H1 (cell line): ENCODE measurements at regions not wholly inside any gene's neighbourhood (a gene's known extent, or its start where the extent isn't known, plus 50 kb on each side); places are given as distances from the start of the nearest gene placed in this dataset.

Experiments
- CTCF ChIA-PET: fragments of 300-600 bp; sonication (Branson Sonifier 250); formaldehyde crosslinking; loops from one replicate; lab custom pipeline; 2021; ENCODE audit not compliant: partially characterized antibody; lab: Charles Lee
- POLR2A ChIA-PET: fragments of 300-600 bp; sonication (Branson Sonifier 250); formaldehyde crosslinking; loops from one replicate; lab custom pipeline; 2021; ENCODE audit warnings: inconsistent platforms; ENCODE audit not compliant: partially characterized antibody; lab: Charles Lee
- DNase-seq, 2 experiments: peaks; one replicate each; pipeline versions ENCODE4 v3.0.0 to v3.0.0-alpha.2; 2010 to 2022; ENCODE audit warnings: low spot score in 2 of 2, low read depth in 1 of 2, mixed read lengths in 1 of 2
- FAIRE-seq: peaks from 2 replicates; lab custom pipeline; 2011; peaks lifted over from hg19 to GRCh38; lab: Jason Lieb, UNC
- H2AFZ ChIP-seq: 2 replicates; pipeline ENCODE4 v1.8.1; 2012; ENCODE audit warnings: low read length, inconsistent platforms
- H2AK5ac ChIP-seq: 2 replicates; pipeline ENCODE4 v1.6.1; 2013; ENCODE audit warnings: low read depth, low read length
- H2BK120ac ChIP-seq: replicated peaks from 2 replicates; pipeline ENCODE3; 2013; ENCODE audit warnings: low read depth, low read length, inconsistent platforms
- H2BK12ac ChIP-seq: 2 replicates; pipeline ENCODE4 v1.6.1; 2013; ENCODE audit warnings: low read depth, low read length
- H2BK15ac ChIP-seq: 2 replicates; pipeline ENCODE4 v1.6.1; 2013; ENCODE audit warnings: low read length
- H2BK20ac ChIP-seq: 2 replicates; pipeline ENCODE4 v1.6.1; 2013; ENCODE audit warnings: low read length
- H2BK5ac ChIP-seq: 2 replicates; pipeline ENCODE4 v1.6.1; 2013; ENCODE audit warnings: low read depth, low read length
- H3K14ac ChIP-seq: 2 replicates; pipeline ENCODE4 v1.6.1; 2013; ENCODE audit warnings: inconsistent platforms; ENCODE audit not compliant: insufficient read length
- H3K18ac ChIP-seq: 2 replicates; pipeline ENCODE4 v1.6.1; 2013; ENCODE audit warnings: low read length; ENCODE audit errors: extremely low read depth
- H3K23ac ChIP-seq: 2 replicates; pipeline ENCODE4 v1.6.1; 2013; ENCODE audit warnings: inconsistent platforms; ENCODE audit not compliant: insufficient read length
- H3K23me2 ChIP-seq: 2 replicates; pipeline ENCODE4 v1.6.1; 2013; ENCODE audit warnings: low read depth, low read length
- H3K27ac ChIP-seq: 2 replicates; pipeline ENCODE4 v1.6.1; 2011; ENCODE audit warnings: low read depth, low read length, inconsistent platforms
- H3K27me3 ChIP-seq, 4 experiments: replicated peaks in 1 of 4; 1 replicate in 1 of 4; 2 replicates in 3 of 4; pipeline versions ENCODE4 v1.6.1 to v1.8.1; 2011 to 2013; ENCODE audit warnings: low read length in 3 of 4, mild to moderate bottlenecking in 3 of 4, inconsistent platforms in 2 of 4, mixed read lengths in 2 of 4, moderate library complexity in 1 of 4; ENCODE audit not compliant: control insufficient read depth in 3 of 4, insufficient read depth in 3 of 4; ENCODE audit errors: extremely low read depth in 1 of 4
- H3K36me3 ChIP-seq, 4 experiments: 2 replicates each; pipeline versions ENCODE4 v1.6.1 to v1.8.1; 2011 to 2013; ENCODE audit warnings: mild to moderate bottlenecking in 4 of 4, low read length in 3 of 4, moderate library complexity in 2 of 4, control low read depth in 1 of 4, inconsistent platforms in 1 of 4; ENCODE audit not compliant: insufficient read depth in 4 of 4, control insufficient read depth in 2 of 4
- H3K4ac ChIP-seq: replicated peaks from 2 replicates; pipeline ENCODE3; 2013; ENCODE audit warnings: low read length, low read depth, mixed read lengths, inconsistent platforms; ENCODE audit not compliant: insufficient read length
- H3K4me1 ChIP-seq, 4 experiments: replicated peaks in 1 of 4; 1 replicate in 1 of 4; 2 replicates in 3 of 4; pipeline versions ENCODE4 v1.6.1 to v1.8.1; 2011 to 2013; ENCODE audit warnings: low read length in 3 of 4, inconsistent platforms in 2 of 4, mixed read lengths in 1 of 4; ENCODE audit not compliant: insufficient read depth in 4 of 4, control insufficient read depth in 3 of 4
- H3K4me2 ChIP-seq, 2 experiments: 2 replicates each; pipeline versions ENCODE4 v1.6.1 to v1.8.1; 2011 to 2013; ENCODE audit warnings: low read depth in 2 of 2, low read length in 2 of 2, control low read depth in 1 of 2, inconsistent platforms in 1 of 2, mild to moderate bottlenecking in 1 of 2; ENCODE audit not compliant: insufficient read depth in 1 of 2
- H3K4me3 ChIP-seq, 4 experiments: fragments of 200-600, 300-600 bp in 1 of 4; sonication (generic), shearing (Covaris generic), sonication (Bioruptor Twin) in 1 of 4; 2 replicates each; pipeline versions ENCODE4 v1.5.1 to v1.8.1; 2011 to 2016; ENCODE audit warnings: low read length in 4 of 4, low read depth in 3 of 4, control low read depth in 2 of 4, inconsistent platforms in 2 of 4, mild to moderate bottlenecking in 2 of 4, mixed read lengths in 1 of 4, moderate library complexity in 1 of 4; ENCODE audit not compliant: insufficient read depth in 2 of 4; ENCODE audit errors: extremely low read depth in 1 of 4
- H3K56ac ChIP-seq: replicated peaks from 2 replicates; pipeline ENCODE3; 2013; ENCODE audit warnings: low read depth, mild to moderate bottlenecking, mixed read lengths, low read length, inconsistent platforms; ENCODE audit not compliant: insufficient read length
- H3K79me1 ChIP-seq: 2 replicates; pipeline ENCODE4 v1.6.1; 2013; ENCODE audit warnings: low read depth, low read length, control low read depth
- H3K79me2 ChIP-seq, 2 experiments: 2 replicates each; pipeline versions ENCODE4 v1.6.1 to v1.8.1; 2012 to 2013; ENCODE audit warnings: low read length in 2 of 2, mild to moderate bottlenecking in 2 of 2, inconsistent platforms in 1 of 2; ENCODE audit not compliant: insufficient read depth in 2 of 2, control insufficient read depth in 1 of 2
- H3K9ac ChIP-seq, 4 experiments: replicated peaks in 1 of 4; 1 replicate in 1 of 4; 2 replicates in 3 of 4; pipeline versions ENCODE4 v1.6.1 to v1.8.1; 2011 to 2013; ENCODE audit warnings: low read depth in 3 of 4, low read length in 3 of 4, control low read depth in 2 of 4, mild to moderate bottlenecking in 2 of 4, moderate library complexity in 2 of 4, inconsistent platforms in 1 of 4; ENCODE audit errors: extremely low read depth in 1 of 4
- H3K9me3 ChIP-seq, 2 experiments: 2 replicates each; pipeline versions ENCODE4 v1.6.1 to v1.8.1; 2012 to 2013; ENCODE audit warnings: mild to moderate bottlenecking in 2 of 2, moderate library complexity in 2 of 2, control low read depth in 1 of 2, inconsistent platforms in 1 of 2, low read depth in 1 of 2, low read length in 1 of 2, mixed read lengths in 1 of 2; ENCODE audit not compliant: insufficient read depth in 2 of 2
- H4K20me1 ChIP-seq, 2 experiments: replicated peaks in 1 of 2; 2 replicates each; pipeline versions ENCODE3 to v1.8.1; 2011 to 2013; ENCODE audit warnings: inconsistent platforms in 2 of 2, low read length in 2 of 2, mild to moderate bottlenecking in 1 of 2; ENCODE audit not compliant: insufficient read depth in 2 of 2, control insufficient read depth in 1 of 2
- H4K5ac ChIP-seq: 2 replicates; pipeline ENCODE4 v1.6.1; 2013; ENCODE audit warnings: low read length, low read depth, mixed read lengths, inconsistent platforms; ENCODE audit not compliant: insufficient read length
- H4K8ac ChIP-seq: 2 replicates; pipeline ENCODE4 v1.8.0; 2013; ENCODE audit warnings: mild to moderate bottlenecking, moderate library complexity, low read length, inconsistent platforms; ENCODE audit not compliant: insufficient read depth; ENCODE audit errors: extremely low read depth
- H4K91ac ChIP-seq: replicated peaks from 2 replicates; pipeline ENCODE3; 2013; ENCODE audit warnings: low read length, mixed read lengths, inconsistent platforms; ENCODE audit not compliant: insufficient read length
- BACH1 ChIP-seq: IDR thresholded peaks from 2 replicates; pipeline ENCODE4 v1.6.1; 2012; ENCODE audit warnings: low read length, improper control_type of control experiment
- BCL11A ChIP-seq, 2 experiments: IDR thresholded peaks; one replicate each; pipeline ENCODE4 v1.6.1; 2011; ENCODE audit warnings: low read depth in 2 of 2, low read length in 2 of 2, mild to moderate bottlenecking in 2 of 2
- CBX8 ChIP-seq: fragments of 300-800, 300-1000 bp; sonication (generic); IDR thresholded peaks from 2 replicates; pipeline ENCODE4 v1.7.1; 2016; ENCODE audit warnings: low read depth, low read length, borderline replicate concordance
- CTBP2 ChIP-seq: IDR thresholded peaks from 2 replicates; pipeline ENCODE4 v1.7.0; 2011; ENCODE audit warnings: borderline replicate concordance, mild to moderate bottlenecking, moderate library complexity, mixed read lengths, low read length; ENCODE audit not compliant: insufficient read depth, insufficient read length
- PHF8 ChIP-seq: fragments of 200-600 bp; sonication (generic); conservative IDR thresholded peaks from 2 replicates; pipeline ENCODE4 v1.7.1; 2012; ENCODE audit warnings: low read depth, mild to moderate bottlenecking, inconsistent platforms, low read length, moderate library complexity
- RAD21 ChIP-seq, 2 experiments: IDR thresholded peaks in 1 of 2; conservative IDR thresholded peaks in 1 of 2; 2 replicates each; pipeline ENCODE4 v1.6.1; 2011; ENCODE audit warnings: low read depth in 2 of 2, low read length in 2 of 2, improper control_type of control experiment in 1 of 2, inconsistent platforms in 1 of 2, mild to moderate bottlenecking in 1 of 2, moderate library complexity in 1 of 2
- USF2 ChIP-seq: IDR thresholded peaks from 2 replicates; pipeline ENCODE4 v1.6.1; 2011; ENCODE audit warnings: low read length, improper control_type of control experiment
- YY1 ChIP-seq: IDR thresholded peaks from 2 replicates; pipeline ENCODE4 v1.6.1; 2011; ENCODE audit warnings: low read depth, mild to moderate bottlenecking, low read length
- WGBS, 2 experiments: shearing (Covaris generic) in 1 of 2; methylation state at CpG; one replicate each; pipeline versions ENCODE4 v1.1.6 to v1.1.7; 2013 to 2015; ENCODE audit warnings: low lambda C conversion rate in 2 of 2, mixed read lengths in 2 of 2, inconsistent platforms in 1 of 2, low coverage in 1 of 2, missing lambda C conversion rate in 1 of 2; ENCODE audit not compliant: insufficient replicate concordance in 2 of 2, insufficient coverage in 1 of 2, insufficient read length in 1 of 2; ENCODE audit errors: extremely low coverage in 1 of 2, missing lambda C conversion rate in 1 of 2; 5-methylcytosine and 5-hydroxymethylcytosine counted together

DNA sequence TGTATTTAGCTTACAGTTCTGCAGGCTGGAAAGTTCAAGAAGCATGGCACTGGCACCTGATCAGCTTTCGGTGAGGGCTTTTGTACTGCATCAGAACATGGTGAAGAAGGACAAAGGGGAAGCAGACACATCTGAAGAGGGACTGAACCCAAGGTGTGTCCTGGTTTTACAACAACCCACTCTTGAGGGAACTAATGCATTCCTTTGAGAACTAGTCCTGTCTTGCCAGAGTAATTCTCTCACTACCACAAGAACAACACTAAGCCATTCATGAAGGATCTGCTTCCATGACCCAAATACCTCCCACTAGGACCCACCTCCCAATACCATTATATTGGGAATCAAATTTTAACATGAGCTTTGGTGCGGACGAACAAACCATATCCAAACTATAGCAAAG lies 93.6 kb downstream of the RFC3 start:
- Histone ChIP-seq H2AK5ac (no peak overlapping the region), H3K9ac (no peak overlapping the region), H2BK5ac (no peak overlapping the region), H4K20me1 (no peaks in the 10 kb centered on the region), H3K56ac (no peak overlapping the region), H3K4ac (no peak overlapping the region), H3K9me3 (no peaks in the 10 kb centered on the region), H3K79me2 (no peaks in the 10 kb centered on the region), H3K4me1 (no peaks in the 10 kb centered on the region), H2BK15ac (no peak overlapping the region), H4K8ac (no peak overlapping the region), H3K4me3 (no peak overlapping the region), H3K27ac (no peak overlapping the region), H2AFZ (no peak overlapping the region), H2BK120ac (no peak overlapping the region), H3K23me2 (no peaks in the 10 kb centered on the region), H3K23ac (no peak overlapping the region), H3K18ac (no peak overlapping the region), H4K91ac (no peak overlapping the region), H2BK12ac (no peak overlapping the region), H2BK20ac (no peak overlapping the region), H3K27me3 (no peaks in the 10 kb centered on the region), H3K79me1 (no peaks in the 10 kb centered on the region), H3K36me3 (no peaks in the 10 kb centered on the region), H4K5ac (no peak overlapping the region), H3K14ac (no peak overlapping the region), H3K4me2 (no peak overlapping the region)
- DNase-seq (no peak), FAIRE-seq (no peak)
- ChIA-PET POLR2A (no interaction called here), CTCF (interaction anchor here (1.7 kb wide), 1 partner anchor 12 kb away, joined by 6 read pairs; no protein-coding TSS in a partner anchor)
- 88% methylated on average over 3 of the region's 3 CpGs; no CpG with 5 or more reads in 1 of the 2 experiments for WGBS, 2 experiments
- no peak for TF ChIP-seq BCL11A (IDR thresholded peaks at IDR 0.05; ENCODE audit: low read depth in 2 of 2, low read length in 2 of 2)
- TF ChIP-seq BACH1: no peak
- no peak for TF ChIP-seq CTBP2
- no peak for TF ChIP-seq YY1
- no peak for TF ChIP-seq CBX8
- no peak for TF ChIP-seq PHF8
- no peak for TF ChIP-seq USF2
- TF ChIP-seq RAD21 (IDR thresholded peaks at IDR 0.05 in 1 of 2, conservative IDR thresholded peaks at IDR 0.05 in 1 of 2; ENCODE audit: low read depth in 2 of 2, low read length in 2 of 2): no peak
